ENCODE measurements at regions not wholly inside any gene's neighbourhood (a gene's known extent, or its start where the extent isn't known, plus 50 kb on each side); places are given as distances from the start of the nearest gene placed in this dataset.
A peak's percentile ranks its signal among the peaks of the same experiment; 100 is the strongest.
"Not testable (repeated sequence)": the region's sequence is repeated elsewhere in the genome, so short reads cannot be mapped to it uniquely, and the experiment has no call there.

DNA sequence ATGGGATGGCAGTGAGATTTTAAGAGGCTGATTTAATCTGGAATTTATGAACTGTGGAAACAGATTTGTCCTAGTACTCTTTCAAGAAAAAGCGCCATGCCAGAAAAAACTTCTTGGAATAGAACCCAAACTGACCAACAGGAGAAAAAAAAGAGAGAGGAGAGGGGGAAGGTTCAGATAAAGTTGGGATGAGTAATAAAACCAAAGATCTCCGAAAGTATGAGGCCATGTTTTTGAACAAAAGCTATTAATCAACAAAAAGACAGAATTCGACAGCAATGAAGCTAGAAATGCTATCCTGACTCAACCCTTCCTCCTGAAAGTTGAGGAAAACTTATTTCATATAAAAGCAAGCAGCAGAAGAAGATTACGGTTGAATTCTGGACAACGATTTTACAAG is 135.5 kb downstream of the CEMIP2 start:
- no peak for DNase-seq (ENCODE audit: low read depth in 3 of 3)

GRCh38 chr9:71630377-71630995 is 137.8 kb downstream of the CEMIP2 start:
- no peak for DNase-seq (ENCODE audit: low read depth in 3 of 3)

DNA sequence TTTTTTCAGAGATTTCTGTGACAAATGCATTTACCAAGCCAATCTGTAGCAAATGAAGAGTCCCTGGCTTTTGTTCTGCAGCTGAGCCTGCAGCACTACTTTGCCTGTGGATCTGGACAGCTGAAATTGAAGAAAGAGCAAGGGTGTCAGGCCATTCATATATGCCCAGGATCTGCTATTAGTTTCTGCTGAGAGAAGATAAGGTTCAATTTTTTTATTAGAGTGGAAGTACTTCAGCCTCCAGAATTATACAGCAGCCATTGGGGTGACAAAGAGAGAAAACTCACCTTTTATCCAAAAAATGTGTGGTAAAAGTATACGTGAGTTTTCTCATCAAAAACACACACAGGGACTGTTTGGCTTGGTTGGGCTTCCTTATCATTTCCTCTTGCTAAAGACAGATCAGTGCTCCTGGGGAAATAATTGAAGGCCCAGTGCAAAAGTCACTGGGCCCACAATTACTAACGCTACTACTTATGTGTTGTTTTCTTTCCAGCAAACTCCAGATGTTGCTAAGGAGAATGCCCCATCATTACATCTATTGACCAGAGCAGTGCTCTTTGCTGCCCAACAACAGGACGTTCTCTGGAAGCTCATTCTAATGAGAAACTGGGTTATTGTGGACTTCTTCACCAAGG is 138.6 kb downstream of the CEMIP2 start:
- no peak for DNase-seq (ENCODE audit: low read depth in 3 of 3)

DNA sequence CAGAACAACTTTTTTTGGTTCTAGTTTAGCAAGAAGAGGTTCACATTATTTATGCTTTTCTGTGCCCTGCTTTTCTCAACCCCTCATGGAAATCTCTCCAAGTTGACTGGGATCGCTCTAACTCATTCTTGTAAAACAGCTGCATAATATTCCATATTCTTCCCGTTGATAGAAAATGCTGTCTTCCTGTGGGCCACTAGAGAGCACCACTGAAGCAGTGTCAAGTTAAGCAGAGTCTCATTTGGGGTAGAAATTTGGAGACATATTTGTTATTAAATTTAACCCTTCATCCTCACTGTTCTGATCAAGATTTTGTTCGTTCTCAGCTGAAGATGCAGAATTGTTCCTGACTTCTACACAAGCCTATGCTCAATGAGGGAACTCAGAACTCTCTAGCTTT is 140.1 kb downstream of the CEMIP2 start:
- no peak for DNase-seq (ENCODE audit: low read depth in 3 of 3)

- DNase-seq (ENCODE audit: low read depth in 3 of 3), result no peak
Measured at GRCh38 chr9:71627537-71627936, 140.8 kb downstream of the CEMIP2 start.

DNA sequence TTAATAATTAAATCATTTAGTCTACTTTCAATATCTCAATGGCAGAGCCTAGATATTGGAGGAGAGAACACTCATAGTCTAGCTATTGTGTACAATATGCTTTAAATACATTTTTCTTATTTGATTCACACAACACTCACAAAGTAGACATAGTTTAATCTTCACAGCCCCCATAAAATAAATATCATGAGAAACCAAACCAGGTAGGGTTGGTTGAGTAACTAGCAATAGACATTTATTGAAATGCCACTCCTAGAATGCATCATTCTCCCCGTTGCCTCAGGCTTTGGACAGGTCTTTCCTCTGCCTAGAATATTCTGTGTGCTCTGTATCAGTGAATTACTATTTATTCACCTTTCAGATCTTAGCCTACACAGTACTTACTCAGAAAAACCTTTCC is 141.9 kb downstream of the CEMIP2 start:
- DNase-seq (ENCODE audit: low read depth in 3 of 3), result no peak

GRCh38 chr9:71624728-71625127 is 143.6 kb downstream of the CEMIP2 start:
- no peak for DNase-seq (ENCODE audit: low read depth in 3 of 3)

DNA sequence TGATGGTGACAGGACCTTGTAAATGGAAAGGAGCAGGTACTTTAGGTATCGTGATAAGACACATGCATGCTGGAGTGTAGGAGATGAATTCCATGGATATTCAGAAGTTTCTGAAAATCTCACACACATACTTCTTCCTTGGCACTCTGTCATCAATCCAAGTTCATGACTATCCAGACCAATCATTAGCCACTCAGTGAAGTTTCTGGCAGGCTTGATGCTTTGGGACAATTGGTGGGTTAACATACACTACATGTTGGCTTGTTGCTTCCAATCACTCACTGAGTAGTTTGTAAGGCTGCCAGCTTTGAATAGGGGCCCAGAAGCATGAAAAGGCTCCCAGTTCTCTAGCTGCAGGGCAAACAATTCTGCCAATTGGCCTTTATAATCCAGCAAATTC is 147.6 kb downstream of the CEMIP2 start:
- no peak for DNase-seq (ENCODE audit: low read depth in 3 of 3)

DNA sequence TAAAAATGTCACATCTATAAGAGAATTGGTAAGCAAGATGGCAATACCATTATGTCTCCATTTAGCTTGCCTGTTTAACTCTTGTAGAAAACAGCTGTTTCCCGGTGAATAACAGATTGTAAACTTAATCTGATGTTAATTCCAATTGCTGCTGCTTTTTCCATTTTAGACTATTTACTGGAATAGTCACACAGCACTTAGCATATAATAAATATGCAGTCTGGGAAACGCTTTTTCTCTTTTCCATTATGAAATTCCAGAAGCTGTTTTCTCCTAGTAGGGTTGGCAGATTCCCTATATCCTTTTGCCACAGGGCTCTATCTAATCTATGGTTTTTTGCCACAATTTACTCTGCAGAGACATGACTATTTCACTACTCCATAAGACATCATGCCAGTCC is 148.0 kb downstream of the CEMIP2 start:
- no peak for DNase-seq (ENCODE audit: low read depth in 3 of 3)

- no peak for DNase-seq (ENCODE audit: low read depth in 3 of 3)
Measured at GRCh38 chr9:71619926-71620325, 148.4 kb downstream of the CEMIP2 start.

- no peak for DNase-seq (ENCODE audit: low read depth in 3 of 3)
Measured at GRCh38 chr9:71614409-71615010, 153.8 kb downstream of the CEMIP2 start.

GRCh38 chr9:71612889-71613288 is 155.4 kb downstream of the CEMIP2 start:
- DNase-seq (ENCODE audit: low read depth in 3 of 3), result no peak

GRCh38 chr9:71609448-71609830 is 158.9 kb downstream of the CEMIP2 start:
- no peak for DNase-seq (ENCODE audit: low read depth in 3 of 3)

GRCh38 chr9:71608825-71609447 is 159.4 kb downstream of the CEMIP2 start:
- no peak for DNase-seq (ENCODE audit: low read depth in 3 of 3)

DNA sequence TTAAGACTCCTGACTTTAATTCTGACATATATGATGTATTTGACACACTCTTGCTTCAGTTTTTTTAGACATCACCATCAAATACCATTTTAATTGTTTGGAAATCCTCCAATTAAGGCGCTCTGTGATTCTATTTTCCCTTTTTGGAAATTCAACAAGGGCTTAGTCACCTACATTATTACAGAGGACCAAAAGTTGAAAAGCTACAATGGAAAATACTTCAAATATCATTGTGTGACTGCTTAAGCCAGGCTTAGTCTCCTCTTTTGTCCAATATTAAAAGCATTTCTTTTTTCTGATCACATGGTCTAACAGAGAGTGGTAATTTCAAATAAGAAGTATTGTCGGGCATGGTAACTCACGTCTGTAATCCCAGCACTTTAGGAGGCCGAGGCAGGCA is 160.3 kb downstream of the CEMIP2 start:
- no peak for DNase-seq (ENCODE audit: low read depth in 3 of 3)

- no peak for DNase-seq (ENCODE audit: low read depth in 3 of 3)
Measured at GRCh38 chr9:71607461-71607881, 160.8 kb downstream of the CEMIP2 start.

GRCh38 chr9:71604197-71605063 is 163.9 kb downstream of the CEMIP2 start:
- DNase-seq (ENCODE audit: low read depth in 3 of 3), result peak; percentile 53 to 76 (median 60)

DNA sequence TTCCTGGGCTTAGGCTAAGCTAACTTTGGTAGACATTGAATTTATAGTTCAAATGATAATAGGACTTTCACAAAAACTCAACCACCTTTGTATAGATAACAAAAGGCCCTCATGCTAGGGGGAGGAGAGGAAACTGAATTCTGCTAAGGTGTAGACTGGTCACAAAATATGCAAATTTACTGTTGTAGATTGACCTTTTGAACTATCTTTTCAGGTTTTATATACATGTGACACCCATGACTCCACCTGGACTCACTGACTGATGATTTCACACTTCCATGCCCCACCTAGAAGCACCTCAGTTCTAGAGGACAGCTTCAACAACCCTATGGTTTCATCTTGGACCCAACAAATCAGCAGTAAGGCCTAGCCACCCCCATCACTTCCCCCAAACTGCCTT is 165.7 kb downstream of the CEMIP2 start:
- DNase-seq (ENCODE audit: low read depth in 3 of 3), result no peak

GRCh38 chr9:71595762-71596161 is 172.6 kb downstream of the CEMIP2 start:
- not testable (repeated sequence) for DNase-seq (ENCODE audit: low read depth in 3 of 3)

DNA sequence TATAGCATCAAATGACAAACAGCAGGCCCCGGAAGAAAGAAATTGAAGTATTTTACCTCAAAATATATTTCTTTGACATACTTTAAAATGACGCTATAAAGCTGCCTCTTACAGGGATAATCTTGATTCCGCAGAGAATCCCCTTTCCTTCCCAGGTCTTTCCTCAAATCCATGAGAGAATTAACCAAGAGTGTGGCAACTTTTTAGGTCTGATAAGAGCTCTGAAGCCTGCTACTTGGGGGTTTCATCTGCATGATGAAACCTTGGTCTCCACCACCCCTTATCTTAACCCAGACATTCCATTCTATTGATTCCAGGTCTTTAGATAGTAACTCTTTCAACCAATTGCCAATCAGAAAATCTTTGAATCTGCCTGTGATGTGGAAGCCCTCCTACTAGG is 173.8 kb downstream of the CEMIP2 start:
- no peak for DNase-seq (ENCODE audit: low read depth in 3 of 3)

DNA sequence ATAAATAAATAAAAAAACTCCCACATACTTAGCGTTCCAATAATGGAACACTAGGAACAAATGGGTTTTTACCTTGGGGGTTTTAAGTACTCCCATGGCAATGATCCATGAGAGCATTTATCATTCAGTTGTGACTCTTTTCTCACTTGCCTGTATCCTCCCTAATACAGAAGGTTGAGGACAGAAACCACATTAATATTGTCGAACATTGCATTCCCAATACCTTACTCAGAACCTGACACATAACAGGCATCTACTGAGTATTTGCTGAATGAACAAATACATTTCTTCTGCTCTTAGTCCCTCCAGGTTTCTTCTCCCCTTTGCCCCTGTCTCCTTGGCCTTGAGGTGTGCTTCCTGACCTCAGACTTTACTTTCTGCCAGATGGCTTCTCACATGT is 175.9 kb downstream of the CEMIP2 start:
- DNase-seq (ENCODE audit: low read depth in 3 of 3), result no peak

DNA sequence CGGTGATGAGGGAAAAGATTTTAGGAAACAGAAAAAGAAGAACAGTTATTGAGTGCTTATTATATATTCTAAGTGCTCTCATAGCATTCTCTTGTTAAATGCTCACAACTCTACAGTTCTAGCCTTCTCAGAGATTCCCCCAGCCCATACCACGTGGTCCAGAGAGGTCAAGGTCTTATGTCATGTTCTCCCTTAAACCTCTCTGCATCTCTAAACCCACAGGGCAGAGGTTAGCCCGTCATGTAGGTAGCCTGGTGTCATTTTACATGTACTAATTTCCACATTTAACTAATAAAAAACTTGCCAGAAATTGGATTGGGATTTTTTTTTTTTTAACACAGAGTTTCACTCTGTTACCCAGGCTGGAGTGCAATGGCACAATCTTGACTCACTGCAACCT is 178.0 kb downstream of the CEMIP2 start:
- no peak for DNase-seq (ENCODE audit: low read depth in 3 of 3)

Data from stimulated activated CD4-positive, alpha-beta T cell treated with anti-CD3 and anti-CD28 coated beads, TNF-alpha, amount 100 ng/mL, for 24 hours (primary cell).